GM04503 (cell line): ENCODE measurements at regions not wholly inside any gene's neighbourhood (a gene's known extent, or its start where the extent isn't known, plus 50 kb on each side); places are given as distances from the start of the nearest gene placed in this dataset.

Source experiments
- DNase-seq: peaks from one replicate; pipeline ENCODE4 v3.0.0-alpha.2; 2012; ENCODE audit warnings: low read depth

- no peak for DNase-seq
These were observed 54.5 kb upstream of the TAGAP start for GRCh38 chr6:159099276-159099675.

DNA sequence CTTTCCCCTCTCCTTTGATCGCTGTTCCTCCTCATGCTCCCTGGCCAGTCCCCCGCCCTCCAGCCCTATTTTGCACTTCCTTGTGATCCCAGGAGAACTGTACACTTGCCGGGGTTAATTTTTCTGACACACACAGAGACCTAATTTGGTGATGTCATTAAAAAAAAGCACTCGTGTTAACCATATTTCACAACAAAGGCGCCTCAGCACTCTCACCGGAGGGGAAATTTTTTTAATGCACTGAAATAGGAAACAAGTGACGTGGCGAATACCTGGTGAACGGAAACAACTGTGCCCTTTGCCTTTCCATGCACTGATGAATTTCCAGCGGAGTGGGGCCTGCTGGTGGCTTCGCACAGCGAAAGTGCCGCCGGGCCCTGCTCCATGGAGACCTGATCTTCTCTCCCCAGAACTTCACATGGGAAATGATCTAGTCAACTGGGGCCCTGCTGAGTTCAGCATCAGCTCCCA is 53.9 kb upstream of the TAGAP start:
- DNase-seq = no peak

- no peak for DNase-seq
These were observed 52.5 kb upstream of the TAGAP start for GRCh38 chr6:159097256-159097655.

DNA sequence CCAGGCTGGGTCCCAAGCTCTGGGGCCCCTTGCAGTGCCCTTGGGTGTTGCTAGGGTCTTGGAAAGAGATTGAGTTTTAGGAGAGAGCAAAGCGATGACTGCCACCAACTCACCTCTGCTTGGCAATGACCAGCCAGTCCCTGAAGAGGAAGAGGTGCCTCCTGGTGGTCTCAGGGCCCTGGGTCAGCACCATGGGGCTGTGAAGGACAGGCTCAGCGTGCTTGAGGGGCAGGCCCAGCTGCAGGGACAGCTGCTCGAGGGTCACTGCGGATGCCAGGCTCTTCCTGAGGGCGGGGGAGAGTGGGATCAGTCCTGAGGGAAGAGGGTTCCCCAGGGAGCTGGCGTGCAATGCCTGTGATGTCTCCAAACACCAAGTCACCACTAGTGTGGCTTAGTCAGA is 50.8 kb upstream of the TAGAP start:
- no peak for DNase-seq

- DNase-seq = no peak
These were observed 49.9 kb upstream of the TAGAP start for GRCh38 chr6:159094444-159095252.
